SK-N-DZ (cell line): ENCODE measurements at regions not wholly inside any gene's neighbourhood (a gene's known extent, or its start where the extent isn't known, plus 50 kb on each side); places are given as distances from the start of the nearest gene placed in this dataset.

ENCODE experiments used
- DNase-seq: peaks from one replicate; pipeline ENCODE4 v3.0.0-alpha.2; 2015; ENCODE audit warnings: low spot score

- DNase-seq = no peak
These were observed 542.0 kb downstream of the MIAT start for GRCh38 chr22:27199354-27199753.

GRCh38 chr22:27201276-27201675, 543.9 kb downstream of the MIAT start:
- no peak for DNase-seq

- DNase-seq = no peak
These were observed 544.4 kb downstream of the MIAT start for GRCh38 chr22:27201741-27202140.

GRCh38 chr22:27203276-27203660, 545.9 kb downstream of the MIAT start:
- DNase-seq = no peak

GRCh38 chr22:27204280-27204679, 546.9 kb downstream of the MIAT start:
- no peak for DNase-seq

- no peak for DNase-seq
These were observed 547.4 kb downstream of the MIAT start for GRCh38 chr22:27204817-27205216.

GRCh38 chr22:27205492-27206373, 548.3 kb downstream of the MIAT start:
- DNase-seq = no peak

GRCh38 chr22:27206374-27207133, 549.2 kb downstream of the MIAT start:
- DNase-seq = no peak

- no peak for DNase-seq
These were observed 549.9 kb downstream of the MIAT start for GRCh38 chr22:27207266-27207665.

GRCh38 chr22:27207907-27208306, 550.5 kb downstream of the MIAT start:
- no peak for DNase-seq

- DNase-seq = no peak
These were observed 552.8 kb downstream of the MIAT start for GRCh38 chr22:27210111-27210730.

- DNase-seq = no peak
These were observed 554.7 kb downstream of the MIAT start for GRCh38 chr22:27212102-27212501.

- DNase-seq = no peak
These were observed 555.3 kb downstream of the MIAT start for GRCh38 chr22:27212617-27213177.

GRCh38 chr22:27213294-27213693, 555.9 kb downstream of the MIAT start:
- DNase-seq = no peak

GRCh38 chr22:27213766-27214581, 556.6 kb downstream of the MIAT start:
- DNase-seq = no peak

- DNase-seq = no peak
These were observed 557.3 kb downstream of the MIAT start for GRCh38 chr22:27214691-27215090.

- DNase-seq = no peak
These were observed 558.5 kb downstream of the MIAT start for GRCh38 chr22:27215871-27216270.

GRCh38 chr22:27216444-27216843, 559.1 kb downstream of the MIAT start:
- DNase-seq = no peak

- DNase-seq = no peak
These were observed 559.8 kb downstream of the MIAT start for GRCh38 chr22:27217154-27217553.

GRCh38 chr22:27218012-27218920, 560.9 kb downstream of the MIAT start:
- DNase-seq = no peak
